Cardiac muscle cell (in vitro differentiated cells and primary cell): ENCODE measurements at regions not wholly inside any gene's neighbourhood (a gene's known extent, or its start where the extent isn't known, plus 50 kb on each side); places are given as distances from the start of the nearest gene placed in this dataset.

Experiments
- DNase-seq, 2 donors: peaks; one replicate each; pipeline versions ENCODE4 v3.0.0 to v3.0.0-alpha.2; 2010 to 2017; ENCODE audit warnings: low read depth in 1 of 2, low spot score in 1 of 2
- H3K27ac ChIP-seq: fragments of 200-600 bp; sonication (generic); 2 replicates; pipeline ENCODE4 v1.5.1; 2016
- H3K27me3 ChIP-seq: fragments of 200-600 bp; sonication (generic); 2 replicates; pipeline ENCODE4 v1.6.0; 2016; ENCODE audit warnings: control low read depth
- H3K36me3 ChIP-seq: fragments of 200-600 bp; sonication (generic); 2 replicates; pipeline ENCODE4 v1.5.1; 2016; ENCODE audit warnings: control low read depth
- H3K4me1 ChIP-seq: fragments of 200-600 bp; sonication (generic); 2 replicates; pipeline ENCODE4 v1.8.1; 2017; ENCODE audit warnings: low read depth, mild to moderate bottlenecking, mixed run types
- H3K4me3 ChIP-seq: fragments of 200-600 bp; sonication (generic); 2 replicates; pipeline ENCODE4 v1.5.1; 2016; ENCODE audit warnings: mild to moderate bottlenecking
- H3K9me3 ChIP-seq: fragments of 200-600 bp; sonication (generic); 2 replicates; pipeline ENCODE4 v1.5.1; 2017; ENCODE audit warnings: low read depth, mild to moderate bottlenecking, control low read depth
- TF ChIP-seq, protein P1 (sequence below): IDR thresholded peaks from 2 replicates; pipeline ENCODE4 v1.5.1; 2012; ENCODE audit warnings: low read depth, mild to moderate bottlenecking, low read length

DNA sequence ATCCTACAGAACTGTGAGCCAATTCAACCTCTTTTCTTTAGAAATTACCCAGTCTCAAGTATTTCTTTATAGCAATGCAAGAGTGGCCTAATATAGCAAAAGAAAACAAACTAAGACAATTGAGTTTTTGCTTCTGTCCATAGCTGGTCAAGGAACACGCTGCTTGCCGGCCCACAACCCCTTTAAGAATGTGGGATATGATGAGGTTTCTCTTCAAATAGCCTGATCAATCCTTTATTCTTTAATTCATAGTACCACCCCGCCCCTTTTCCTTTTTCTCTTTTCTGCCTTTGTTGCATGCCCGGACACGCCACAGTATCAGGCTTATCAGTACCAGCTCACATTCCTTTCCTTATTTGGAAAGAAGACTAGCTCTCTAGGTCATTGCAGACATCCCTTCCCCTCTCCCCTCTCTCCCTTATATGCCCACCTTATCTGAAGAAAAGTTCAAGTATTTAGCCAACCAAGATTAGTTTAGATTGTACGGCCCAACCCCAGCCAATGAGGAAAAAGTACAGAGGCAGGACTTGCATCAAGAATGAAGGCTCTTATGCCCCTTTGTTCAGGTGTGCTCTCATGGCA is 404.5 kb downstream of the OCA2 start:
- peak in 1 of 2 donors; percentile 55 for DNase-seq
- Histone ChIP-seq H3K36me3 (no peaks in the 10 kb centered on the region), H3K4me1 (peaks cover 7% of the 10 kb centered on the region), H3K27ac (peak overlapping the region; percentile 91), H3K4me3 (no peak overlapping the region), H3K27me3 (no peaks in the 10 kb centered on the region), H3K9me3 (no peaks in the 10 kb centered on the region)
- TF ChIP-seq, protein P1, sequence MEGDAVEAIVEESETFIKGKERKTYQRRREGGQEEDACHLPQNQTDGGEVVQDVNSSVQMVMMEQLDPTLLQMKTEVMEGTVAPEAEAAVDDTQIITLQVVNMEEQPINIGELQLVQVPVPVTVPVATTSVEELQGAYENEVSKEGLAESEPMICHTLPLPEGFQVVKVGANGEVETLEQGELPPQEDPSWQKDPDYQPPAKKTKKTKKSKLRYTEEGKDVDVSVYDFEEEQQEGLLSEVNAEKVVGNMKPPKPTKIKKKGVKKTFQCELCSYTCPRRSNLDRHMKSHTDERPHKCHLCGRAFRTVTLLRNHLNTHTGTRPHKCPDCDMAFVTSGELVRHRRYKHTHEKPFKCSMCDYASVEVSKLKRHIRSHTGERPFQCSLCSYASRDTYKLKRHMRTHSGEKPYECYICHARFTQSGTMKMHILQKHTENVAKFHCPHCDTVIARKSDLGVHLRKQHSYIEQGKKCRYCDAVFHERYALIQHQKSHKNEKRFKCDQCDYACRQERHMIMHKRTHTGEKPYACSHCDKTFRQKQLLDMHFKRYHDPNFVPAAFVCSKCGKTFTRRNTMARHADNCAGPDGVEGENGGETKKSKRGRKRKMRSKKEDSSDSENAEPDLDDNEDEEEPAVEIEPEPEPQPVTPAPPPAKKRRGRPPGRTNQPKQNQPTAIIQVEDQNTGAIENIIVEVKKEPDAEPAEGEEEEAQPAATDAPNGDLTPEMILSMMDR = no peak

DNA sequence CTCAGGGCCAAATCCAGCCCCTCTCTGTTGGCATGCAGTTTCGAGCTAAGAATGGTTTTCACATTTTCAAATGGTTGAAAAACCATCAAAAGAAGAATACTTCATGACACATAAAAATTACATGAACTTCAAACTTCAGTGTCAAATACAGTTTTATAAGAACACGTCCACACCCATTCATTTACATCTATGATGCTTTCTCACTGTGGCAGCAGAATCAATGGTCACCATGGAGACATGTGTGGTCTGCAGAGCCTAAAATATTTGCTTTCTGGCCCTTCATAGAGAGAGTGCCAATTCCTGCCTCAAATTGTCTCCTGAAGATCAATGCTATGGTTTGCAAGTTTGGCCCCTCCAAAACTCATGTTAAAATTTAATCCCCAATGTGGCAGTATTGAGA is 405.8 kb downstream of the OCA2 start:
- Histone ChIP-seq H3K4me1 (peaks cover 7% of the 10 kb centered on the region), H3K27me3 (no peaks in the 10 kb centered on the region), H3K27ac (no peak overlapping the region), H3K36me3 (no peaks in the 10 kb centered on the region), H3K9me3 (no peaks in the 10 kb centered on the region), H3K4me3 (no peak overlapping the region)
- TF ChIP-seq, protein P1 = no peak
- no peak for DNase-seq

DNA sequence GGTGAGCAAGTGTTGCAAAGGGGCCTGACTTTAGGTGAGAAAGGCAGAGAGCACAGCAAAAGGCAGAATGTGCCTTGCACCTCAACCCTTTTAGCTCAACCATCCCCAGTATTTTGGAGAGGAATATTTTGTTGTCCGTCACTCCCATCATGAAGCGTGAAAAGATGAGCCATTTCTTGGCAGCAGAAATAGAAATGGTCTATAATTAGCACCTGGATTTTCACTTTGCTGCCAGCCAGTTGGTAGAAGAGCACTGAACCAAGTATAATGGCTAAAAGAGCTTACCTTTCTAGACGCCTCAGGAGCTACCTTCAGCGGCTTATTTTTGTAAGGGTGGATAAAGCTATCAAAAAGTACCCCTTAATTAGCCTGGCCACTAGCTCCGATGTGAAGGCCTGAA is 406.7 kb downstream of the OCA2 start:
- TF ChIP-seq, protein P1 = no peak
- Histone ChIP-seq H3K9me3 (no peaks in the 10 kb centered on the region), H3K36me3 (no peaks in the 10 kb centered on the region), H3K27me3 (no peaks in the 10 kb centered on the region), H3K4me3 (no peak overlapping the region), H3K4me1 (peaks cover 7% of the 10 kb centered on the region), H3K27ac (no peak overlapping the region)
- no peak for DNase-seq

DNA sequence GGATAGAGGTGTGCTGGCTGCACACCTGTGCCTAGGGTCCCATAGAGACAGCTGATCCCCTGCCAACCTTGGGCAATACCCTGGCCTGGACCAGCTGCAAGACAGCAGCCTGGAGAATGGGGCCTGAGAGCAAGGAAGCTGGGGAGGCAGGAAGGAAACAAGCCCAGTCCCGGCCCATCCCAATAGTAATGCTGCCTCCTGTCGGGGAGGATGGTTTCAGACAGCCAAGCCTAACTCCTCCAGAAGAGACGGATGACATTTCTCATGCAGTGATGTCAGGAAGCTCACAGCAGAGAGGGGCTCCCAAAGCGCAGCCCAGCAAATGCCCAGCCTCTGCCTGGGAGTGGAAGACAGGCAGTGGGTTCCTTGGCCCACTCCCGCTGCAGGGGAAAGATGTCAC is 408.8 kb downstream of the OCA2 start:
- DNase-seq = no peak
- H3K4me3 ChIP-seq = no peak overlapping the region
- no peaks in the 10 kb centered on the region for H3K36me3 ChIP-seq
- no peaks in the 10 kb centered on the region for H3K9me3 ChIP-seq
- no peaks in the 10 kb centered on the region for H3K27me3 ChIP-seq
- H3K4me1 ChIP-seq = peaks cover 5% of the 10 kb centered on the region
- TF ChIP-seq, protein P1 = no peak
- H3K27ac ChIP-seq = no peak overlapping the region

DNA sequence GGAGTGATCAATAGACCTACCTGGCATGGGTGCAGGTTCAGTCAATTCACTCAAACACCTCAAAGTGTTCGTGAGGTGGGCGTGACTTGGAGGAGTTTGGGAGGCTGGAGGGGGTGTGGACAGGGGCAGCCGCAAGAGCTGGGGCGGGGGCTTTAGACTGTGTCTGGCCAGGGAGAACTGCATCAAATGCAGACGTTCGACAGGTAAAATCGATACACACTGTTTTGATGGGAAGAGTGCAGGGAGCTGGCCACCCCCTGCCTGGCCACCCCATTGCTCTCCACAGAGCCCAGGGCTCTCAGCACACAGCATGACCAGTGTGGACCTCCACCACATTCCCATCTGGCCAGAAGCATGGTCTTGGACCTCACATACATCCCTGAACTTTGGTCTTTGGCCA is 412.1 kb downstream of the OCA2 start:
- no peak overlapping the region for H3K4me3 ChIP-seq
- H3K36me3 ChIP-seq = no peaks in the 10 kb centered on the region
- TF ChIP-seq, protein P1 = no peak
- H3K4me1 ChIP-seq = no peaks in the 10 kb centered on the region
- H3K9me3 ChIP-seq = no peaks in the 10 kb centered on the region
- no peak for DNase-seq
- H3K27ac ChIP-seq = no peak overlapping the region
- H3K27me3 ChIP-seq = no peaks in the 10 kb centered on the region

DNA sequence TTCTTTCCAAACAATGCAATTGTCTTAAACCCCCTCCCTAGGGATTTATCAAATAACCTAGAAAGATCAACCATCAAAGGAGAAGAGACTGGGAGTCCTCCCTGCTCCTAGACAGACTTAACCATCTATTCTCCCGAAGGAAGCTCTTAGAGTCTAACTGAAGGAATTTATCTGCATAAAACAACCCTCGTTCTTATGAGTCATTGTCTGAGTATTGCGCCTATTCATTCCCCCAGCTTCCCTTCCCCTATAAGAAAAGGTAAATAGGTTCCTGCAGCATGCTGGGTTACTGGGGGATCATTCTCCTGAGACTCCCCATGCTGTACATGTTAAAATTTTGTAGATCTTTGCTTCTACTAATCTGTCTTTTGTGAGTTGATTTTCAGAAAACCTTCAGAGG is 412.7 kb downstream of the OCA2 start:
- no peaks in the 10 kb centered on the region for H3K36me3 ChIP-seq
- no peaks in the 10 kb centered on the region for H3K4me1 ChIP-seq
- TF ChIP-seq, protein P1 = no peak
- no peaks in the 10 kb centered on the region for H3K9me3 ChIP-seq
- no peak overlapping the region for H3K27ac ChIP-seq
- no peak overlapping the region for H3K4me3 ChIP-seq
- DNase-seq = no peak
- H3K27me3 ChIP-seq = no peaks in the 10 kb centered on the region
